ENCODE measurements at regions not wholly inside any gene's neighbourhood (a gene's known extent, or its start where the extent isn't known, plus 50 kb on each side); places are given as distances from the start of the nearest gene placed in this dataset.

GRCh38 chr18:10152475-10152874 is 238.7 kb downstream of the VAPA start:
- intact Hi-C loops (cut with DNase I): no loop called here
- H3K4me3 ChIP-seq: no peak overlapping the region
- no peaks in the 10 kb centered on the region for H3K4me1 ChIP-seq
- ATAC-seq (no peak), DNase-seq (no peak)
- H3K27ac ChIP-seq: no peak overlapping the region
- no peaks in the 10 kb centered on the region for H3K27me3 ChIP-seq
- TF ChIP-seq CTCF (IDR thresholded peaks at IDR 0.05): no peak
- no peaks in the 10 kb centered on the region for H3K36me3 ChIP-seq
- H3K9me3 ChIP-seq: peaks cover 0 to 2% of the 10 kb centered on the region in 2 donors

GRCh38 chr18:10153924-10154752 is 240.3 kb downstream of the VAPA start:
- Histone ChIP-seq H3K4me3 (no peak overlapping the region), H3K4me1 (no peaks in the 10 kb centered on the region), H3K9me3 (peaks cover 0 to 2% of the 10 kb centered on the region in 2 donors), H3K27ac (no peak overlapping the region), H3K36me3 (no peaks in the 10 kb centered on the region), H3K27me3 (no peaks in the 10 kb centered on the region)
- TF ChIP-seq CTCF (IDR thresholded peaks at IDR 0.05): no peak
- ATAC-seq: no peak
- intact Hi-C loops (cut with DNase I): no loop called here
- DNase-seq: no peak

GRCh38 chr18:10157706-10158105 is 243.9 kb downstream of the VAPA start:
- Histone ChIP-seq H3K27me3 (no peaks in the 10 kb centered on the region), H3K4me1 (no peaks in the 10 kb centered on the region), H3K27ac (no peak overlapping the region), H3K36me3 (no peaks in the 10 kb centered on the region), H3K9me3 (peaks cover 0 to 2% of the 10 kb centered on the region in 2 donors), H3K4me3 (no peak overlapping the region)
- no peak for TF ChIP-seq CTCF (IDR thresholded peaks at IDR 0.05)
- no peak for ATAC-seq
- DNase-seq: no peak
- intact Hi-C loops (cut with DNase I): no loop called here

GRCh38 chr18:10160251-10160650 is 246.4 kb downstream of the VAPA start:
- peaks cover 0 to 2% of the 10 kb centered on the region in 2 donors for H3K9me3 ChIP-seq
- no peak for ATAC-seq
- no peaks in the 10 kb centered on the region for H3K27me3 ChIP-seq
- H3K27ac ChIP-seq: no peak overlapping the region
- no peak for DNase-seq
- intact Hi-C loops (cut with DNase I): no loop called here
- H3K4me3 ChIP-seq: no peak overlapping the region
- H3K4me1 ChIP-seq: no peaks in the 10 kb centered on the region
- TF ChIP-seq CTCF (IDR thresholded peaks at IDR 0.05): no peak
- H3K36me3 ChIP-seq: no peaks in the 10 kb centered on the region

- TF ChIP-seq CTCF (IDR thresholded peaks at IDR 0.05): no peak
- Histone ChIP-seq H3K4me3 (no peak overlapping the region), H3K9me3 (peaks cover 0 to 2% of the 10 kb centered on the region in 2 donors), H3K4me1 (no peaks in the 10 kb centered on the region), H3K27me3 (no peaks in the 10 kb centered on the region), H3K27ac (no peak overlapping the region), H3K36me3 (no peaks in the 10 kb centered on the region)
- DNase-seq (no peak), ATAC-seq (no peak)
- intact Hi-C loops (cut with DNase I): no loop called here
These were observed 247.5 kb downstream of the VAPA start for GRCh38 chr18:10161315-10161714.
